ENCODE measurements at regions not wholly inside any gene's neighbourhood (a gene's known extent, or its start where the extent isn't known, plus 50 kb on each side); places are given as distances from the start of the nearest gene placed in this dataset.

DNA sequence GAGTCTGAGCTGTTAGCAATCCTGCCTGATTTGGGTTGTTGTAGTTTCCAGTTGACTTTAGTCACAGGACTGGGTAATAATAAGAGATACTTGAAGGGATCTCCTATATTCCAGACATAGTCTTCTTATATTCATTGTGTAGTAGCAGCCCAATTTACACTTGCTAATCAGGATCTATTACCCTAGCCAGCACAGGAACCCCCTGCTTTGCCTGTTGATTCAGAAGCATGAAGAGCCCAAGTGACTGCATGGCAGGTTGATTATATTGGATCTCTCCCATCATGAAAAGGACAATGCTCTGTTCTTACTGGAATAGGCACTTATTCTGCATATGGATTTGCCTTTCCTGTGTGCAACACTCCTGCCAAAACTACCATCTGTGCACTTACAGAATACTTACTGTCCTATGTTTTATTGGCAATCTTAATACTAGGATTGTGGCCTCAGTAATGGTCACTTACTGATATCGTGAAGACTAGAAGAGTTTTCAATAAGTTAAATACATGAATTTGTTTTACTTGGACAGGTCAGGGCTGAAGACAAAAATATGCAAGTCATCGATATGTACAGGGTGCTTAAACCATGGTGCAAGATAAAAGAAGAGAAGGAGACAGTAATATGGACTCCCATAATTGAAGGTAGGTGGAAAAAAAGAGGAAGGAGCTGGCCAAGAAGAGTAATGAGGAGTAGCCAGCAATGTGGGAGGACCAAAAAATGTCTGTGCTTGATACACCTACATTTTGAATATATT is 304.1 kb downstream of the MCTP2 start:
- TF ChIP-seq, protein P1, sequence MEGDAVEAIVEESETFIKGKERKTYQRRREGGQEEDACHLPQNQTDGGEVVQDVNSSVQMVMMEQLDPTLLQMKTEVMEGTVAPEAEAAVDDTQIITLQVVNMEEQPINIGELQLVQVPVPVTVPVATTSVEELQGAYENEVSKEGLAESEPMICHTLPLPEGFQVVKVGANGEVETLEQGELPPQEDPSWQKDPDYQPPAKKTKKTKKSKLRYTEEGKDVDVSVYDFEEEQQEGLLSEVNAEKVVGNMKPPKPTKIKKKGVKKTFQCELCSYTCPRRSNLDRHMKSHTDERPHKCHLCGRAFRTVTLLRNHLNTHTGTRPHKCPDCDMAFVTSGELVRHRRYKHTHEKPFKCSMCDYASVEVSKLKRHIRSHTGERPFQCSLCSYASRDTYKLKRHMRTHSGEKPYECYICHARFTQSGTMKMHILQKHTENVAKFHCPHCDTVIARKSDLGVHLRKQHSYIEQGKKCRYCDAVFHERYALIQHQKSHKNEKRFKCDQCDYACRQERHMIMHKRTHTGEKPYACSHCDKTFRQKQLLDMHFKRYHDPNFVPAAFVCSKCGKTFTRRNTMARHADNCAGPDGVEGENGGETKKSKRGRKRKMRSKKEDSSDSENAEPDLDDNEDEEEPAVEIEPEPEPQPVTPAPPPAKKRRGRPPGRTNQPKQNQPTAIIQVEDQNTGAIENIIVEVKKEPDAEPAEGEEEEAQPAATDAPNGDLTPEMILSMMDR (conservative IDR thresholded peaks at IDR 0.05; ENCODE audit: low read depth, low read length), result no peak
- H3K4me3 ChIP-seq (ENCODE audit: low read length), result no peak overlapping the region
- DNase-seq (ENCODE audit: low read depth), result no peak

DNA sequence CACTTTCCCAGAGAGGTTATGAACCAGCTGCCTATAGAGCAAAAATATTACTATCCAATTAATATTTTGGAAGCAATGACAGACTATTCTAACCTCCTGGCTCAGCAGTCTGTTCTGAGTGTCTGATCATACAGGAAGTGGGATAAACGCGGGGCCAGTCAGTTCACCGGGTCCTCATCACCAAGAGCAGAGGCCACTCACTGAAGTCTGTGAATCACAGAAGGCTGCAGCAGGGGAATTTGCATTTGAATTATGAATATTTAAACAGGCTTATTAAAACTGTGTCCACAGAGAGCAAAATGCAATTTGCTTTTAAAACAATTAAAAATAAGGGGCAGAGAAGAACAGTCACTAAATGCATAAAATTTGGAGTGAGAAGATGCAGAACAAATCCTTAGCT is 305.2 kb downstream of the MCTP2 start:
- no peak for DNase-seq (ENCODE audit: low read depth)
- H3K4me3 ChIP-seq (ENCODE audit: low read length), result no peak overlapping the region
- TF ChIP-seq, protein P1 (conservative IDR thresholded peaks at IDR 0.05; ENCODE audit: low read depth, low read length), result no peak

DNA sequence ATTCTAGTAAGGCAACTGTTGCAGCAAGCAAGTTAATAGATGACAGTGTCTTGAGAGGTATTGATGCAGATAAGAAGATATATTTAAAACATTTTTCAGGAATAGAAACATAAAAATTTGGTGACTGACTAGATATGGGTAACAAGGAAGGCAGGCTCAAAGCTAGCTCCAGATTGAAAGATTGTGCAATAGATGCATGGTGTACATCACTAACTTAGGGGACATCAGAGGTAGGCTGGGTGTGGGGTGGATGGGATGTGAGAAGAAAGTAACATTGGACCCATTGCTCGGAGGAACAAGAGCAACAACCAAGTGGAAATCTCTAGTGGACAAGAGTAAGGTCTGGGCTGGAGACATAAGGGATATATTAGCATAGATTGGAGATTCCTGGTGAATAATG is 306.9 kb downstream of the MCTP2 start:
- no peak for DNase-seq (ENCODE audit: low read depth)
- H3K4me3 ChIP-seq (ENCODE audit: low read length), result no peak overlapping the region
- TF ChIP-seq, protein P1 (conservative IDR thresholded peaks at IDR 0.05; ENCODE audit: low read depth, low read length), result no peak

DNA sequence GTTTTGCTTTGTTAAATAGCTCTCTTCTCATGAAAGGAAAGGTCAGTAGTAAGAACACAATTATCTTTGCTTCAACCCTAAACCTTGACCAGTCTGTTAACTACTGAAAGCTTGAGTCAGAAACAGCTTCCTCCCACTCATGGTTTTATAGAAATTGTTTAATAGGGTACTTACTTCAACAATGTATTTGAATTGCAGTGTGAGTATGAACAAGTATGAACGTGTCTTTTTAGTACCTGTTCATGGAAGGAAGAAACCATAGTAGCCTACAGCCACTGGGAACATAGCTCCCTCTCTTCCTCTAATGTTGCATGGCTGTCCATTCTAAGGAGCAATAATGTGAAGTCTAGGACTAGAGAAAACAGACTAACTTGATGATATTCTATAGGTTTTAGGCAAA is 311.0 kb downstream of the MCTP2 start:
- no peak for DNase-seq (ENCODE audit: low read depth)
- TF ChIP-seq, protein P1 (conservative IDR thresholded peaks at IDR 0.05; ENCODE audit: low read depth, low read length), result no peak
- H3K4me3 ChIP-seq (ENCODE audit: low read length), result no peak overlapping the region

DNA sequence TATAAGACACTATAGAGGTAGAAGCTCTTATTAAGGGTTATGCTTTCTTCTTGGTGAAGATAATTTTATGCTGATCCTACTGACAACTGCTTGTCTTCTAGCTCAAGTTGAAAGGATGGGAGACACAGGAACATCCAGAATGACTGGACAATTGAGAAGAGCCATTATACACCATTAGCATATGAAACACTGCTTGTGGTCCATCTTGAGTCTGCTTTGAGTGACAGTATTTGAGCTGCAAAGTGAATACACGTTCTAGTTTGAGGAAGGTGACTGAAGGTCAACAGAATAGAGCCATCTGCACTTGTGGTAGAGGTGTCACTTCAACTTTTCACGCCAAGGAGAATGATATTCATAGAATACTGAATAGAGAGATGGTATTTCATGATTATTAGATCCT is 315.4 kb downstream of the MCTP2 start:
- no peak for DNase-seq (ENCODE audit: low read depth)
- no peak overlapping the region for H3K4me3 ChIP-seq (ENCODE audit: low read length)
- TF ChIP-seq, protein P1 (conservative IDR thresholded peaks at IDR 0.05; ENCODE audit: low read depth, low read length), result no peak

DNA sequence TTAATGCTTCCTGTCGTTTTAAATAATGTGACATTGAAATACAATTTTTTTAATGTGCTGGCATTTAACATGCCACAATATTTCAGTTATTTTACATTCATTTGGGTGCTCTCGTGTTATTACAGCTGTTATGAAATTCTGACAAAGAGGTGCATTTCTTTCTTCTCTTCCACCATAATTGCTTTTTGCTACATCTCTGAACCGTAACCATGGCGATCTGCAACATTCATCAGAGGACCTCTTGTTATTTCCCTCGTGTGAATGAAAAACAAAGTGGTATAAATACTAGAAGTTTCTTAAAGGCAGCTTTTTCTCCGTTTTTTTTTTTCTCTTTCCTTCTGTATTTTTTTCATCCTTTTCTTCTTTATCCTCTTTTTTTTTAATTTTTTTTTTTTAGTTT is 316.4 kb downstream of the MCTP2 start:
- TF ChIP-seq, protein P1 (conservative IDR thresholded peaks at IDR 0.05; ENCODE audit: low read depth, low read length), result no peak
- H3K4me3 ChIP-seq (ENCODE audit: low read length), result no peak overlapping the region
- no peak for DNase-seq (ENCODE audit: low read depth)

DNA sequence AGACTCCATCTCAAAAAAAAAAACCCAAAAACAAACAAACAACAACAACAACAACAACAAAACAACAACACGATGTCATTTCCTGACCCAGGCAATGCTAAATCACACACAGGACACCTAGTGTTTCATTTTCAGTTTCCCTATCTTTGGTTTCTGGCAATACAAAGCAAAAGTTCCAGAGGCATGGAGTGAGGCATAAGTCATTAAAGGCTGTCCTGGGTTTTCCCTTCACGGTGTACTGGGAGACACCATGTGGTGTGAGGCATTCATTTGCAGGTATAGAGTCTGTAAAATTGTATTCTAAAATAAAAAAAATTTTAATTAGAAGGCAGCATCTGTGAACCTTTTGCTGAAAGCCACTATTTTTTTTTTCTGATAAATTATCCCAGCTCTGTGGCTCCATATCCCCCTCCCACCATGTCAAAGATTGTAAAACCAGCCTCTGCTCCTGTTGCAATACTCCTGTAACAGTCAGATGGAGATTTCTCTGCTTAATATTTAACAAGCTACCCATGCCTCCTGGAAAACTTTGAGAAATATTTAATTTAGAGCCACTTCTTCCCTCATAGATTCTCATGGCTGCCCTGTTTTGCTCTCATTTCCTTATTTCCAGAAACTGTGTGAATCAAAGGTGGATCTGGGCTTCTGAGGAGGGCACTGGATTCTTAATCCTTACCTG is 324.6 kb downstream of the MCTP2 start:
- TF ChIP-seq, protein P1 (conservative IDR thresholded peaks at IDR 0.05; ENCODE audit: low read depth, low read length), result no peak
- DNase-seq (ENCODE audit: low read depth), result no peak
- no peak overlapping the region for H3K4me3 ChIP-seq (ENCODE audit: low read length)
